Body of pancreas (tissue), 4 donors: ENCODE measurements at regions not wholly inside any gene's neighbourhood (a gene's known extent, or its start where the extent isn't known, plus 50 kb on each side); places are given as distances from the start of the nearest gene placed in this dataset.

Experiments used
- CTCF ChIP-seq, 7 experiments: fragments of 450-650 bp in 4 of 7; fragments of 200-600 bp in 3 of 7; sonication (generic) in 3 of 7; IDR thresholded peaks; one replicate each; pipeline ENCODE4 v1.5.1; 2016 to 2019; ENCODE audit warnings: antibody characterized with exemption in 7 of 7
- POLR2A ChIP-seq, 3 donors: fragments of 450-650 bp; IDR thresholded peaks; one replicate each; pipeline ENCODE4 v1.6.1; 2016; ENCODE audit warnings: antibody characterized with exemption in 3 of 3, mild to moderate bottlenecking in 2 of 3

- no peak for TF ChIP-seq CTCF (IDR thresholded peaks at IDR 0.05)
- no peak for TF ChIP-seq POLR2A (IDR thresholded peaks at IDR 0.05)
Measured at GRCh38 chr10:9545073-9545472, 1472.6 kb upstream of the CELF2 start.
